ENCODE measurements at regions not wholly inside any gene's neighbourhood (a gene's known extent, or its start where the extent isn't known, plus 50 kb on each side); places are given as distances from the start of the nearest gene placed in this dataset.

DNA sequence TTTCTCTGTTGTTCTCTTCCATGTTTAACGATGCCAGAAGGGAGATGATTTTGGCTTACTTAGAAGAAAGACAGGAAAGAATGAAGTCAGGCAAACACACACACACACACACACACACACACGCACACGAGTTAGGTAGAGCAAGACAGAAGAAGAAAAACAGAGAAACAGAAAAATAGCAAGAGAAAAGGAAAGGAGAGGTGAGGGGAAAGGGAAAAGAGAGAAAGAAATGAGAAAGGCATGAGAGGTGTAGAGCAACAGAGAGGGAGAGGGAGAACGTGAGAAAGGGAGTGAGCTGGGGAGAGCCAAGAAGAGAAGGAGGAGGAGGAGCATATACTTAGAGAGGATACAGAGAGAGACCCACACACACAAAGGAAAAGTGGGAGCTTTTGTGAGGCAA is 385.3 kb downstream of the DOK5 start:
- TF ChIP-seq ZNF8 (CRISPR knock-in tag; IDR thresholded peaks at IDR 0.05): no peak
- TF ChIP-seq ZFP3 (CRISPR knock-in tag; IDR thresholded peaks at IDR 0.05): no peak
- TF ChIP-seq, protein P1, sequence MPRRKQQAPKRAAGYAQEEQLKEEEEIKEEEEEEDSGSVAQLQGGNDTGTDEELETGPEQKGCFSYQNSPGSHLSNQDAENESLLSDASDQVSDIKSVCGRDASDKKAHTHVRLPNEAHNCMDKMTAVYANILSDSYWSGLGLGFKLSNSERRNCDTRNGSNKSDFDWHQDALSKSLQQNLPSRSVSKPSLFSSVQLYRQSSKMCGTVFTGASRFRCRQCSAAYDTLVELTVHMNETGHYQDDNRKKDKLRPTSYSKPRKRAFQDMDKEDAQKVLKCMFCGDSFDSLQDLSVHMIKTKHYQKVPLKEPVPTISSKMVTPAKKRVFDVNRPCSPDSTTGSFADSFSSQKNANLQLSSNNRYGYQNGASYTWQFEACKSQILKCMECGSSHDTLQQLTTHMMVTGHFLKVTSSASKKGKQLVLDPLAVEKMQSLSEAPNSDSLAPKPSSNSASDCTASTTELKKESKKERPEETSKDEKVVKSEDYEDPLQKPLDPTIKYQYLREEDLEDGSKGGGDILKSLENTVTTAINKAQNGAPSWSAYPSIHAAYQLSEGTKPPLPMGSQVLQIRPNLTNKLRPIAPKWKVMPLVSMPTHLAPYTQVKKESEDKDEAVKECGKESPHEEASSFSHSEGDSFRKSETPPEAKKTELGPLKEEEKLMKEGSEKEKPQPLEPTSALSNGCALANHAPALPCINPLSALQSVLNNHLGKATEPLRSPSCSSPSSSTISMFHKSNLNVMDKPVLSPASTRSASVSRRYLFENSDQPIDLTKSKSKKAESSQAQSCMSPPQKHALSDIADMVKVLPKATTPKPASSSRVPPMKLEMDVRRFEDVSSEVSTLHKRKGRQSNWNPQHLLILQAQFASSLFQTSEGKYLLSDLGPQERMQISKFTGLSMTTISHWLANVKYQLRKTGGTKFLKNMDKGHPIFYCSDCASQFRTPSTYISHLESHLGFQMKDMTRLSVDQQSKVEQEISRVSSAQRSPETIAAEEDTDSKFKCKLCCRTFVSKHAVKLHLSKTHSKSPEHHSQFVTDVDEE (CRISPR knock-in tag; IDR thresholded peaks at IDR 0.05): no peak
- TF ChIP-seq ARNTL (CRISPR knock-in tag; IDR thresholded peaks at IDR 0.05; ENCODE audit: borderline replicate concordance, low read depth): no peak
- no peak for TF ChIP-seq OSR1 (CRISPR knock-in tag; IDR thresholded peaks at IDR 0.05)
- no peak for ATAC-seq

DNA sequence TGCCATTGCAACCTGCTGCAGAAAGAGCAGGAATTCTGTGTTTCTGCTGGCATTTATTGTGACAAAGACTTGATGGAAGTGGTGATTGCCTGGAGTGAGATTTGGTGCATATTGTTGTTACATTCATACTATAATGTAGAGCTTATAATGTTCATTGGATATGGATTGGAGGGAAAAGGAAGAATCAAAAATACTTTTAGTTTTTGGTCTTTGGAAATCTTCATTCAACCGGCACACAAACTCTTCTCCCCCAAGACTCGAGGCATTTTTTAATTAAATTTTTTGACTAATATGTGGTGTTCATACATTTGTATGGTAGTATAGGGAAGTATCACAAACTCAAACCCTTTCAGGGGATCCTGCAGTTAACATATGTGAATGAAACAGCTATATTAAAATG is 380.8 kb downstream of the DOK5 start:
- TF ChIP-seq, protein P1 (CRISPR knock-in tag; IDR thresholded peaks at IDR 0.05): no peak
- TF ChIP-seq OSR1 (CRISPR knock-in tag; IDR thresholded peaks at IDR 0.05): no peak
- ATAC-seq: no peak

DNA sequence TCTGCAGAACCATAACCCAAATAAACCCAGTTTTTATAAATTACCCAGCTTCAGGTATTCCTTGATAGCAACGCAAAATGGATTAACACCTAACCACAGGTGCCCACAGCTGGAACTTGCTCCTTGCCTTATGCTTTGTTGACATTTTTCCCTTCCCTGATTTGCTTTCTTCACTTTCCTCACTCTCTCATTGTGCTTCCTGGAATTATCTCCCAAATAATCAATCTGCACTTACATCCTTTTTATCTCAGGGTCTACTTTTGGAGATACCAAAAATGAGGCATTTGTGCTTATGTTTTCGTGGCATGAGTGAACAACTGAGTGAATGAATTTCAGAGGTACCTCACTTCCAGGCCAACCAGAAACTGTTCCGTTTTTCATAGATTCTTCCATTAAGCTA is 374.3 kb downstream of the DOK5 start:
- no peak for TF ChIP-seq GLIS3 (CRISPR knock-in tag; IDR thresholded peaks at IDR 0.05)
- TF ChIP-seq ARNTL (CRISPR knock-in tag; IDR thresholded peaks at IDR 0.05; ENCODE audit: borderline replicate concordance, low read depth): no peak
- no peak for ATAC-seq

DNA sequence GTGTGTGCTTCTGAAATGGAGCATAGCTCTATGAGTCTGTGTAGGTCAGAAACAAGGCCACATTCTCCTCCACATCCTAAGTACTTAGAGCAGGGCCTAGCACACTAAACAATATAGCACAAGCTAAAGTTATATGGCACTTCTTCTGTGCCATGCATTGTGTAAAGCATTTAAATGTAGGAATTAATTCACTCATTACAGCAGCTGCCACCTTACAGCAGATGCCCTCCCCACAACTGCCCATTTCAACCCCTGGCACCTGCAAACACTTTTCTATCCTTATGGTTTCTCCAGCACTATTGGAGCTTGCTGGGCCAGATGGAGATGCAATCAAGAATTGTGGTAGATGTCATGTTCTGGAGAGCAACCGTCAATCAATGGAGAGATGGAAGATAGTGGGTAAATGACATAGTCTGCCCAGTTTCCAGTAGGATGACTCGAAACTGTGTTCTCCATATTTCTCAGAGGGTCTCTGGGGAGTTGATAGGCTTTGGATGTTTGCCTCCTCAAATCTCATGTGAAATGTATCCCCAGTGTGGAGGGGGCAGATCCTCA is 373.7 kb downstream of the DOK5 start:
- ATAC-seq: no peak
- TF ChIP-seq TOX (CRISPR knock-in tag; IDR thresholded peaks at IDR 0.05; ENCODE audit: borderline replicate concordance): no peak
- no peak for TF ChIP-seq SNAI2 (CRISPR knock-in tag; IDR thresholded peaks at IDR 0.05)
- TF ChIP-seq, protein P2, sequence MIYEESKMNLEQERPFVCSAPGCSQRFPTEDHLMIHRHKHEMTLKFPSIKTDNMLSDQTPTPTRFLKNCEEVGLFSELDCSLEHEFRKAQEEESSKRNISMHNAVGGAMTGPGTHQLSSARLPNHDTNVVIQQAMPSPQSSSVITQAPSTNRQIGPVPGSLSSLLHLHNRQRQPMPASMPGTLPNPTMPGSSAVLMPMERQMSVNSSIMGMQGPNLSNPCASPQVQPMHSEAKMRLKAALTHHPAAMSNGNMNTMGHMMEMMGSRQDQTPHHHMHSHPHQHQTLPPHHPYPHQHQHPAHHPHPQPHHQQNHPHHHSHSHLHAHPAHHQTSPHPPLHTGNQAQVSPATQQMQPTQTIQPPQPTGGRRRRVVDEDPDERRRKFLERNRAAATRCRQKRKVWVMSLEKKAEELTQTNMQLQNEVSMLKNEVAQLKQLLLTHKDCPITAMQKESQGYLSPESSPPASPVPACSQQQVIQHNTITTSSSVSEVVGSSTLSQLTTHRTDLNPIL (CRISPR knock-in tag; IDR thresholded peaks at IDR 0.05; ENCODE audit: low read depth): no peak
- TF ChIP-seq ZNF70 (CRISPR knock-in tag; IDR thresholded peaks at IDR 0.05): no peak
- TF ChIP-seq CSDC2 (CRISPR knock-in tag; IDR thresholded peaks at IDR 0.05): no peak
- TF ChIP-seq, protein P3, sequence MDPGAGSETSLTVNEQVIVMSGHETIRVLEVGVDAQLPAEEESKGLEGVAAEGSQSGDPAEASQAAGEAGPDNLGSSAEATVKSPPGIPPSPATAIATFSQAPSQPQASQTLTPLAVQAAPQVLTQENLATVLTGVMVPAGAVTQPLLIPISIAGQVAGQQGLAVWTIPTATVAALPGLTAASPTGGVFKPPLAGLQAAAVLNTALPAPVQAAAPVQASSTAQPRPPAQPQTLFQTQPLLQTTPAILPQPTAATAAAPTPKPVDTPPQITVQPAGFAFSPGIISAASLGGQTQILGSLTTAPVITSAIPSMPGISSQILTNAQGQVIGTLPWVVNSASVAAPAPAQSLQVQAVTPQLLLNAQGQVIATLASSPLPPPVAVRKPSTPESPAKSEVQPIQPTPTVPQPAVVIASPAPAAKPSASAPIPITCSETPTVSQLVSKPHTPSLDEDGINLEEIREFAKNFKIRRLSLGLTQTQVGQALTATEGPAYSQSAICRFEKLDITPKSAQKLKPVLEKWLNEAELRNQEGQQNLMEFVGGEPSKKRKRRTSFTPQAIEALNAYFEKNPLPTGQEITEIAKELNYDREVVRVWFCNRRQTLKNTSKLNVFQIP (CRISPR knock-in tag; IDR thresholded peaks at IDR 0.05; ENCODE audit: borderline replicate concordance, low read depth): no peak
- TF ChIP-seq, protein P4, sequence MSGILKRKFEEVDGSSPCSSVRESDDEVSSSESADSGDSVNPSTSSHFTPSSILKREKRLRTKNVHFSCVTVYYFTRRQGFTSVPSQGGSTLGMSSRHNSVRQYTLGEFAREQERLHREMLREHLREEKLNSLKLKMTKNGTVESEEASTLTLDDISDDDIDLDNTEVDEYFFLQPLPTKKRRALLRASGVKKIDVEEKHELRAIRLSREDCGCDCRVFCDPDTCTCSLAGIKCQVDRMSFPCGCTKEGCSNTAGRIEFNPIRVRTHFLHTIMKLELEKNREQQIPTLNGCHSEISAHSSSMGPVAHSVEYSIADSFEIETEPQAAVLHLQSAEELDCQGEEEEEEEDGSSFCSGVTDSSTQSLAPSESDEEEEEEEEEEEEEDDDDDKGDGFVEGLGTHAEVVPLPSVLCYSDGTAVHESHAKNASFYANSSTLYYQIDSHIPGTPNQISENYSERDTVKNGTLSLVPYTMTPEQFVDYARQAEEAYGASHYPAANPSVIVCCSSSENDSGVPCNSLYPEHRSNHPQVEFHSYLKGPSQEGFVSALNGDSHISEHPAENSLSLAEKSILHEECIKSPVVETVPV (CRISPR knock-in tag; IDR thresholded peaks at IDR 0.05): no peak
- TF ChIP-seq ISL1 (CRISPR knock-in tag; IDR thresholded peaks at IDR 0.05): no peak
- TF ChIP-seq ESRRG (CRISPR knock-in tag; IDR thresholded peaks at IDR 0.05): no peak
- TF ChIP-seq ZC3H10 (CRISPR knock-in tag; IDR thresholded peaks at IDR 0.05): no peak
- TF ChIP-seq ZFP30 (CRISPR knock-in tag; IDR thresholded peaks at IDR 0.05): no peak
- TF ChIP-seq BACH2 (CRISPR knock-in tag; IDR thresholded peaks at IDR 0.05; ENCODE audit: borderline replicate concordance): no peak
- no peak for TF ChIP-seq RARB (CRISPR knock-in tag; IDR thresholded peaks at IDR 0.05)

Data from SK-N-SH treated with all-trans-retinoic acid at 6 μM for 48 hours (cell line).